ENCODE measurements at regions not wholly inside any gene's neighbourhood (a gene's known extent, or its start where the extent isn't known, plus 50 kb on each side); places are given as distances from the start of the nearest gene placed in this dataset.

GRCh38 chr1:114224196-114224907 lies 70.7 kb upstream of the SYT6 start:
- no peak for TF ChIP-seq POLR2A (IDR thresholded peaks at IDR 0.05)
- no peak for TF ChIP-seq POLR2AphosphoS5 (IDR thresholded peaks at IDR 0.05)
- TF ChIP-seq CTCF (IDR thresholded peaks at IDR 0.05) = no peak
